ENCODE measurements at regions not wholly inside any gene's neighbourhood (a gene's known extent, or its start where the extent isn't known, plus 50 kb on each side); places are given as distances from the start of the nearest gene placed in this dataset.

DNA sequence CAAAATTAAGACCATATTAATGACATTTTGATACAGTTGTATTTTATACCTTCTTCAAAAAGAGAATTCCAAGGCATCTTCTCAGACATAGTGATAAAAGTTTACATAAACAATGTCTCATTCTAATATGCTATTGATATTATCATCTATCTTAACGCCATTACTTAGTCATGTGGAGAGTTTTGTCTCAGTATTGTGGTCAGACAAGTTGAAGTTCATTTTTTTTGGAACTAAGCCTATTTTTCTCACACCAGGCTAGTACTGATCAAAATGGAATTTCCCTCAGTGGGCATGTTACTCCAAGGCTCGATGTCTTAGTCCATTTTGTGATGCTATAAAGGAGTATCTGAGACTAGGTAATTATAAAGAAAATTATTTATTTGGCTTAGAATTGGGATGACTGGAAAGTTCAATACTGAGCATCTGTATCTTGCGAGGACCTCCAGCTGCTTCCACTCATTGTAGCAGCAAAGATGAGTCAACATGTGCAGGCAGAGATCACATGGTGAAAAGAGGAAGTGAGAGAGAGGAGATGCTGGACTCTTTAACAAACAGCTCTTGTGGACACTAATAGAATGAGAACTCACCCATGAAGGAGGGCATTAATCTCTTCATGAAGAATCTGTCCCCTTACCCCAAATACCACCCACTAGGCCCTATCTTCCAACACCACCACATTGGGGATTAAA, 825.5 kb upstream of the MANEA start:
- POLR2A ChIA-PET, result no interaction called here
- Histone ChIP-seq H3K4me1 (ENCODE audit: control insufficient read depth, insufficient read depth, low read length) (no peaks in the 10 kb centered on the region), H3K27ac (ENCODE audit: low read length) (no peak overlapping the region), H3K36me3 (ENCODE audit: control insufficient read depth, insufficient read depth, low read length) (no peaks in the 10 kb centered on the region), H3K9me3 (ENCODE audit: control insufficient read depth, insufficient read depth, low read depth, low read length) (no peaks in the 10 kb centered on the region), H3K27me3 (ENCODE audit: control insufficient read depth, insufficient read depth, low read length) (no peaks in the 10 kb centered on the region), H3K4me3 (ENCODE audit: low read depth in 2 of 2, low read length in 2 of 2) (no peak overlapping the region)
- ATAC-seq, result no peak
- DNase-seq (ENCODE audit: low read depth, low spot score), result no peak
- in situ Hi-C loops (cut with HindIII; ENCODE audit: low pct_unique_long_range_greater_than_20kb, low sequenced_read_pairs), result no loop called here
- BruUV-seq (replicated peaks), result no TSS peak
- CTCF ChIA-PET, result no interaction called here
- intact Hi-C loops (cut with micrococcal nuclease; ENCODE audit: unreplicated experiment), result no loop called here
- TF ChIP-seq, protein P1, sequence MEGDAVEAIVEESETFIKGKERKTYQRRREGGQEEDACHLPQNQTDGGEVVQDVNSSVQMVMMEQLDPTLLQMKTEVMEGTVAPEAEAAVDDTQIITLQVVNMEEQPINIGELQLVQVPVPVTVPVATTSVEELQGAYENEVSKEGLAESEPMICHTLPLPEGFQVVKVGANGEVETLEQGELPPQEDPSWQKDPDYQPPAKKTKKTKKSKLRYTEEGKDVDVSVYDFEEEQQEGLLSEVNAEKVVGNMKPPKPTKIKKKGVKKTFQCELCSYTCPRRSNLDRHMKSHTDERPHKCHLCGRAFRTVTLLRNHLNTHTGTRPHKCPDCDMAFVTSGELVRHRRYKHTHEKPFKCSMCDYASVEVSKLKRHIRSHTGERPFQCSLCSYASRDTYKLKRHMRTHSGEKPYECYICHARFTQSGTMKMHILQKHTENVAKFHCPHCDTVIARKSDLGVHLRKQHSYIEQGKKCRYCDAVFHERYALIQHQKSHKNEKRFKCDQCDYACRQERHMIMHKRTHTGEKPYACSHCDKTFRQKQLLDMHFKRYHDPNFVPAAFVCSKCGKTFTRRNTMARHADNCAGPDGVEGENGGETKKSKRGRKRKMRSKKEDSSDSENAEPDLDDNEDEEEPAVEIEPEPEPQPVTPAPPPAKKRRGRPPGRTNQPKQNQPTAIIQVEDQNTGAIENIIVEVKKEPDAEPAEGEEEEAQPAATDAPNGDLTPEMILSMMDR (IDR thresholded peaks at IDR 0.05), result no peak
- TF ChIP-seq POLR2AphosphoS5 (IDR thresholded peaks at IDR 0.05; ENCODE audit: low read depth, low read length) (no peak), TCF7L2 (IDR thresholded peaks at IDR 0.05; ENCODE audit: low read depth, low read length) (no peak), SIN3A (IDR thresholded peaks at IDR 0.05; ENCODE audit: borderline replicate concordance, insufficient read depth, low read depth, low read length) (no peak)
- TF ChIP-seq, protein P2, sequence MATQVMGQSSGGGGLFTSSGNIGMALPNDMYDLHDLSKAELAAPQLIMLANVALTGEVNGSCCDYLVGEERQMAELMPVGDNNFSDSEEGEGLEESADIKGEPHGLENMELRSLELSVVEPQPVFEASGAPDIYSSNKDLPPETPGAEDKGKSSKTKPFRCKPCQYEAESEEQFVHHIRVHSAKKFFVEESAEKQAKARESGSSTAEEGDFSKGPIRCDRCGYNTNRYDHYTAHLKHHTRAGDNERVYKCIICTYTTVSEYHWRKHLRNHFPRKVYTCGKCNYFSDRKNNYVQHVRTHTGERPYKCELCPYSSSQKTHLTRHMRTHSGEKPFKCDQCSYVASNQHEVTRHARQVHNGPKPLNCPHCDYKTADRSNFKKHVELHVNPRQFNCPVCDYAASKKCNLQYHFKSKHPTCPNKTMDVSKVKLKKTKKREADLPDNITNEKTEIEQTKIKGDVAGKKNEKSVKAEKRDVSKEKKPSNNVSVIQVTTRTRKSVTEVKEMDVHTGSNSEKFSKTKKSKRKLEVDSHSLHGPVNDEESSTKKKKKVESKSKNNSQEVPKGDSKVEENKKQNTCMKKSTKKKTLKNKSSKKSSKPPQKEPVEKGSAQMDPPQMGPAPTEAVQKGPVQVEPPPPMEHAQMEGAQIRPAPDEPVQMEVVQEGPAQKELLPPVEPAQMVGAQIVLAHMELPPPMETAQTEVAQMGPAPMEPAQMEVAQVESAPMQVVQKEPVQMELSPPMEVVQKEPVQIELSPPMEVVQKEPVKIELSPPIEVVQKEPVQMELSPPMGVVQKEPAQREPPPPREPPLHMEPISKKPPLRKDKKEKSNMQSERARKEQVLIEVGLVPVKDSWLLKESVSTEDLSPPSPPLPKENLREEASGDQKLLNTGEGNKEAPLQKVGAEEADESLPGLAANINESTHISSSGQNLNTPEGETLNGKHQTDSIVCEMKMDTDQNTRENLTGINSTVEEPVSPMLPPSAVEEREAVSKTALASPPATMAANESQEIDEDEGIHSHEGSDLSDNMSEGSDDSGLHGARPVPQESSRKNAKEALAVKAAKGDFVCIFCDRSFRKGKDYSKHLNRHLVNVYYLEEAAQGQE (IDR thresholded peaks at IDR 0.05; ENCODE audit: insufficient read depth in 1 of 2, low read depth in 2 of 2, low read length in 1 of 2), result no peak

DNA sequence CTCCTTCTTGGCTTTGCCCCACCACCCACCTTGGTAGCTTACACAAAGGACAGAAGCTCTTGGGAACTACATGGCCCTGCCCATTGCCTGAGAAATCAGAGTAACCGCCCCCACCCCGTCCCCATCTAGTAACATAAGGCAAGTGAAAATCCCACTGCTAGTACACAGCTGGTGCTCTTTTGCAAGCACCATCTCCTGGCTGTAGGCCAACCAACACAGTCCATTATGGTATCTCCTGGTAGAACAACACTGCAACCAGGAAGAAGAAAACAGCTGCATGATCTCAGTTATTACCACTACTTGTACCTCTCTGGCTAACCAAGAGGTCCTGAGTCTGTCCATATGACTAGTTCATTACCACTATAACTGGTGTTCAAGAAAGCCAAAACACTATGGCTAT, 841.1 kb upstream of the MANEA start:
- no peak overlapping the region for H3K27ac ChIP-seq (ENCODE audit: low read length)
- no peaks in the 10 kb centered on the region for H3K36me3 ChIP-seq (ENCODE audit: control insufficient read depth, insufficient read depth, low read length)
- ChIA-PET POLR2A (no interaction called here), CTCF (no interaction called here)
- no peak for DNase-seq (ENCODE audit: low read depth, low spot score)
- no peak for TF ChIP-seq POLR2AphosphoS5 (IDR thresholded peaks at IDR 0.05; ENCODE audit: low read depth, low read length)
- TF ChIP-seq, protein P2 (IDR thresholded peaks at IDR 0.05; ENCODE audit: insufficient read depth in 1 of 2, low read depth in 2 of 2, low read length in 1 of 2), result no peak
- TF ChIP-seq SIN3A (IDR thresholded peaks at IDR 0.05; ENCODE audit: borderline replicate concordance, insufficient read depth, low read depth, low read length), result no peak
- H3K4me1 ChIP-seq (ENCODE audit: control insufficient read depth, insufficient read depth, low read length), result no peaks in the 10 kb centered on the region
- no peaks in the 10 kb centered on the region for H3K9me3 ChIP-seq (ENCODE audit: control insufficient read depth, insufficient read depth, low read depth, low read length)
- BruUV-seq (replicated peaks), result no TSS peak
- ATAC-seq, result no peak
- intact Hi-C loops (cut with micrococcal nuclease; ENCODE audit: unreplicated experiment), result no loop called here
- H3K4me3 ChIP-seq (ENCODE audit: low read depth in 2 of 2, low read length in 2 of 2), result no peak overlapping the region
- no peaks in the 10 kb centered on the region for H3K27me3 ChIP-seq (ENCODE audit: control insufficient read depth, insufficient read depth, low read length)
- in situ Hi-C loops (cut with HindIII; ENCODE audit: low pct_unique_long_range_greater_than_20kb, low sequenced_read_pairs), result no loop called here
